ENCODE measurements at regions not wholly inside any gene's neighbourhood (a gene's known extent, or its start where the extent isn't known, plus 50 kb on each side); places are given as distances from the start of the nearest gene placed in this dataset.

GRCh38 chr10:123269675-123270074, 115.5 kb downstream of the BUB3 start:
- no peaks in the 10 kb centered on the region for H3K4me1 ChIP-seq
- H3K9me3 ChIP-seq, result no peaks in the 10 kb centered on the region
- 63 to 71% methylated on average over 2 of the region's 2 CpGs for WGBS, 2 donors
- H3K36me3 ChIP-seq, result no peaks in the 10 kb centered on the region
- H3K27me3 ChIP-seq, result no peaks in the 10 kb centered on the region
- H3K4me3 ChIP-seq, result no peak overlapping the region
- no peak for DNase-seq
- TF ChIP-seq POLR2AphosphoS5 (IDR thresholded peaks at IDR 0.05), result no peak
- no peak for TF ChIP-seq POLR2A (IDR thresholded peaks at IDR 0.05)
- TF ChIP-seq, protein P1, sequence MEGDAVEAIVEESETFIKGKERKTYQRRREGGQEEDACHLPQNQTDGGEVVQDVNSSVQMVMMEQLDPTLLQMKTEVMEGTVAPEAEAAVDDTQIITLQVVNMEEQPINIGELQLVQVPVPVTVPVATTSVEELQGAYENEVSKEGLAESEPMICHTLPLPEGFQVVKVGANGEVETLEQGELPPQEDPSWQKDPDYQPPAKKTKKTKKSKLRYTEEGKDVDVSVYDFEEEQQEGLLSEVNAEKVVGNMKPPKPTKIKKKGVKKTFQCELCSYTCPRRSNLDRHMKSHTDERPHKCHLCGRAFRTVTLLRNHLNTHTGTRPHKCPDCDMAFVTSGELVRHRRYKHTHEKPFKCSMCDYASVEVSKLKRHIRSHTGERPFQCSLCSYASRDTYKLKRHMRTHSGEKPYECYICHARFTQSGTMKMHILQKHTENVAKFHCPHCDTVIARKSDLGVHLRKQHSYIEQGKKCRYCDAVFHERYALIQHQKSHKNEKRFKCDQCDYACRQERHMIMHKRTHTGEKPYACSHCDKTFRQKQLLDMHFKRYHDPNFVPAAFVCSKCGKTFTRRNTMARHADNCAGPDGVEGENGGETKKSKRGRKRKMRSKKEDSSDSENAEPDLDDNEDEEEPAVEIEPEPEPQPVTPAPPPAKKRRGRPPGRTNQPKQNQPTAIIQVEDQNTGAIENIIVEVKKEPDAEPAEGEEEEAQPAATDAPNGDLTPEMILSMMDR (IDR thresholded peaks at IDR 0.05), result no peak
- TF ChIP-seq EP300 (IDR thresholded peaks at IDR 0.05), result no peak
- H3K27ac ChIP-seq, result no peak overlapping the region
- ATAC-seq (ENCODE audit: low FRiP score in 2 of 2), result no peak

- H3K4me1 ChIP-seq, result no peaks in the 10 kb centered on the region
- 52 to 67% methylated on average over 2 of the region's 2 CpGs for WGBS, 2 donors
- no peak overlapping the region for H3K27ac ChIP-seq
- no peaks in the 10 kb centered on the region for H3K9me3 ChIP-seq
- H3K27me3 ChIP-seq, result no peaks in the 10 kb centered on the region
- no peak for TF ChIP-seq POLR2A (IDR thresholded peaks at IDR 0.05)
- H3K36me3 ChIP-seq, result no peaks in the 10 kb centered on the region
- no peak for ATAC-seq (ENCODE audit: low FRiP score in 2 of 2)
- H3K4me3 ChIP-seq, result no peak overlapping the region
- DNase-seq, result no peak
Observed at GRCh38 chr10:123270221-123270620, 116.0 kb downstream of the BUB3 start.

GRCh38 chr10:123270806-123271205, 116.6 kb downstream of the BUB3 start:
- ATAC-seq (ENCODE audit: low FRiP score in 2 of 2), result no peak
- Histone ChIP-seq H3K4me1 (no peaks in the 10 kb centered on the region), H3K36me3 (no peaks in the 10 kb centered on the region), H3K27me3 (no peaks in the 10 kb centered on the region), H3K9me3 (no peaks in the 10 kb centered on the region), H3K4me3 (no peak overlapping the region), H3K27ac (no peak overlapping the region)
- WGBS, 2 donors, result 90 to 100% methylated on average over 4 of the region's 4 CpGs
- DNase-seq, result no peak
- no peak for TF ChIP-seq EP300 (IDR thresholded peaks at IDR 0.05)
- no peak for TF ChIP-seq POLR2A (IDR thresholded peaks at IDR 0.05)
- TF ChIP-seq, protein P1 (IDR thresholded peaks at IDR 0.05), result no peak
- no peak for TF ChIP-seq POLR2AphosphoS5 (IDR thresholded peaks at IDR 0.05)

DNA sequence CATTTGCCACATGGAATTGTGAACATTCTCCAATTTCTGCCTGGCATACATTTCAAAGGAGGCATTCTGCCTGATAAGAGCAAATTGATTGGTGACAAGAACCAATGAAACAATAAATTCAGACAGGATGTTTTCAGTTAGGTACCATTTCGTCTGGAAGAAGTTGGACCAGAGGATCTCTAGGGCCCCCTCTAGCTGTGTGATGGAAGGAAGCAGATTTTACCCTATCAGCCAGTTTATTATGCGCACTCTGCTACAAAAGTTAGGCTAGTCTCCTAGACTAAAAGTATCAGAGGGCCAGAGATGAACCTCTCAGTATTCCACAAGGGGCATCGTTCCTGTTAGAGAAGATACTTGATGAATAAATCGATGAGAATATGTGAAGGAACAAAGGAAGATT, 118.0 kb downstream of the BUB3 start:
- no peaks in the 10 kb centered on the region for H3K4me1 ChIP-seq
- no peak for TF ChIP-seq POLR2A (IDR thresholded peaks at IDR 0.05)
- TF ChIP-seq, protein P1 (IDR thresholded peaks at IDR 0.05), result no peak
- TF ChIP-seq EP300 (IDR thresholded peaks at IDR 0.05), result no peak
- TF ChIP-seq POLR2AphosphoS5 (IDR thresholded peaks at IDR 0.05), result no peak
- H3K9me3 ChIP-seq, result no peaks in the 10 kb centered on the region
- no peaks in the 10 kb centered on the region for H3K27me3 ChIP-seq
- 91% methylated on average over 4 of the region's 4 CpGs for WGBS, 2 donors
- H3K4me3 ChIP-seq, result no peak overlapping the region
- no peak overlapping the region for H3K27ac ChIP-seq
- no peaks in the 10 kb centered on the region for H3K36me3 ChIP-seq
- DNase-seq, result no peak
- no peak for ATAC-seq (ENCODE audit: low FRiP score in 2 of 2)

DNA sequence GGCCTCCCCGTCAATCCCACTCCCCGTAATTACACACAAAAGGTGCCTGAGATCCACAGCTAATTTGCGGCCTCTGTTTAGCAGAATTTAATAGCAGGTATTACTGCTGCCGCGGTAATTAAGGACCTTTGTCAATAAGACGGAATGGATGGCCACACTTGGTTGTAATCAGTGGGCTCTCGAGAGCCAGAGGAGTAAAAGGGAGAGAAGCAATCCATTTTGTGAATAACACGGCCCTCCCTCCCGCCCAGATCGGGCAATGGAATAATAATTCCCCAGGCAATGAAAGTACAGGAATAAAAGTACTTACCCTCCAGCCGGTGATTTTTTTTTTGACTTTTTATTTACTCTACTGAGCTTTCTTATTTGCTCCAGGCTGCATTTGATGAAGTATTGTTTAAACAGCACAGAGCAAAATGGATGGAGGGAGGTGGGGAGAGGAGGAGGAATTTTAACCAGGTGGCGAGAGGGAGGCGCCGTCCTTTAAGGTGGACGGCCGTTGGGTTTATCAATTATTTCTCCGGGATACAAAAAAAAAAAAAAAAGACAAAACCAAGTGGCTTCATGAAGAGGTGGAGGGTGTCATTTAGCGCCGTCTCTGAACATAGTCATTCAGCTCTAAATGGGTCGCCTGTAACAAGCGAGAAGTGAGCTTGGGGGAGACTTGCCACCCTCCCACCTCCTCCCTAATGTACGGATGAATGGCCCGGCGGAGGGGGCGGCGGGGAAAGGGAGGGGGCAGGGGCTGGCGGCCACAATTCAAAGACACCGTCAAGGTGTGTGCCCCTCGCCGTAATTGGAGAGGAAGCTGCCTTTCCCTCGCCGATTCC, 120.3 kb downstream of the BUB3 start:
- H3K4me1 ChIP-seq, result no peaks in the 10 kb centered on the region
- DNase-seq (peak in 1 of 2 donors; percentile 24), ATAC-seq (ENCODE audit: low FRiP score in 2 of 2) (no peak)
- no peaks in the 10 kb centered on the region for H3K36me3 ChIP-seq
- no peaks in the 10 kb centered on the region for H3K9me3 ChIP-seq
- peak overlapping the region in 3 of 4 donors; percentile 13 to 39 (median 34) for H3K4me3 ChIP-seq
- 28 to 36% methylated on average over 32 of the region's 32 CpGs for WGBS, 2 donors
- no peaks in the 10 kb centered on the region for H3K27me3 ChIP-seq
- H3K27ac ChIP-seq, result no peak overlapping the region
- TF ChIP-seq POLR2A (IDR thresholded peaks at IDR 0.05) (no peak), POLR2AphosphoS5 (IDR thresholded peaks at IDR 0.05) (no peak), EP300 (IDR thresholded peaks at IDR 0.05) (no peak)
- TF ChIP-seq, protein P1 (IDR thresholded peaks at IDR 0.05), result no peak
